Fibroblast of skin of left biceps (primary cell): ENCODE measurements at regions not wholly inside any gene's neighbourhood (a gene's known extent, or its start where the extent isn't known, plus 50 kb on each side); places are given as distances from the start of the nearest gene placed in this dataset.
A peak's percentile ranks its signal among the peaks of the same experiment; 100 is the strongest.
"Not testable (repeated sequence)": the region's sequence is repeated elsewhere in the genome, so short reads cannot be mapped to it uniquely, and the experiment has no call there.

ENCODE experiments used
- DNase-seq, 2 experiments: peaks; one replicate each; pipeline ENCODE4 v3.0.0-alpha.2; 2013; ENCODE audit warnings: low read depth in 2 of 2

DNA sequence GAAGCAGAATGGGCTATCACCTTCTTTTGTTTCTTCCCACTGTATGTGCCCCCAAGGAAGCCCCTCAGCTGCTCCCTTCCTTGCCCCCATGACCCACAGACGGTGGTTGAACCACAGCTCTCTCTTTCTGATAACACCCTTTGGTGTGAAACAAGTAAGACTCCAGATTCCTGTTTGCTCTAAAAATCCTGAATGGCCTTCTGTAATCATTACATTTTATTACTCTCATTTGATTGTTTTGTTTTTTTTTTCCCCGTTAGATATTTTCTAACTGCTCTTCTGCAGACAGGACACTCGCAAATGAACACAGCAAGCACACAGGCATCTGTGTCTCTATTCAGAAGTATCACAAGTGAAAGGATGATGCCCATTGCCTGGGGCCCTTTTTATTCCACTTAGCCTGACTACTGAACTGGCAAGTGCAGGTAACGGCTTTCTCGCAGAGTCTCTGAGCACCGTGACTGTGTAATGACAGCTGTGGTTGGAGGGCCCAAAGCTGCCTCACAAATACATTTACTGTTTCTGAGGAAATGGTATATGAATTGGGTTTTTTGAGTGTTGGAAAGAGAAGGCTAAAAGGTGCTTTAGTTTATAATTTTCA is 59.3 kb downstream of the OXGR1 start:
- DNase-seq = no peak

DNA sequence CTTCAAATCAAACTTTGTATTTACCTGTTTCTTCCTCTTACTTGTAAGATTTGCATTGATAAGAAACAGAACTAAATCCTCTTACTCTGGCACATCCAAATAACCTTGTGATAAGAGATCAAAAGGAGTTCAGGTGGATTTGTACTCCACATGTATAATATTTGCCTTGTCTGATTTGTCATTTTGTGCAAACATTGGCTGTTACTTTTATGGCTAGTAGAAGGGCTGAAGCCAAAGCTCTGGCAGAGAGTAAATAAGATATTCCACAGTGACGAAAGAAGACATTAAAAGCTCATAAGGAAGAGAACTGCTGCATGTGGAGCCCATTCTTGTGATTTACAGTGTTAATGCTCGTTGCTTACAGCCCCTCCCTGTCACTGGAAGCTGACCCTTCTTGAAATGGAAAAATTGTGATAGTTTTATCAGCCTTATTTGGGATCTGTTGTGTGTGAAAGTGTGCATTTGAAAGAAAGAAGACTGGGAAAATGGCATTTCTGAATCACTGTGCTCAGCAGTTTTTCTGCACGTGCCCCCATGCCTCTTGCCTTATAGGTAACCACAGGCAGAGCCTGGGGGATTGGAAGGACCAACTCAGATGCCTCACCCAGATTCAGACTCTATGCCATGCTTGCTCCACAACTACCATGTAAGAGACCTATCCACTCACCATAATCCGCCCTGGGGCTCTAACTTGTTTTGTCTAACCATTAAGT is 68.2 kb downstream of the OXGR1 start:
- no peak for DNase-seq

GRCh38 chr13:96925477-96925876 is 68.8 kb downstream of the OXGR1 start:
- no peak for DNase-seq

GRCh38 chr13:96918861-96919631 is 75.2 kb downstream of the OXGR1 start:
- DNase-seq = not testable (repeated sequence)

DNA sequence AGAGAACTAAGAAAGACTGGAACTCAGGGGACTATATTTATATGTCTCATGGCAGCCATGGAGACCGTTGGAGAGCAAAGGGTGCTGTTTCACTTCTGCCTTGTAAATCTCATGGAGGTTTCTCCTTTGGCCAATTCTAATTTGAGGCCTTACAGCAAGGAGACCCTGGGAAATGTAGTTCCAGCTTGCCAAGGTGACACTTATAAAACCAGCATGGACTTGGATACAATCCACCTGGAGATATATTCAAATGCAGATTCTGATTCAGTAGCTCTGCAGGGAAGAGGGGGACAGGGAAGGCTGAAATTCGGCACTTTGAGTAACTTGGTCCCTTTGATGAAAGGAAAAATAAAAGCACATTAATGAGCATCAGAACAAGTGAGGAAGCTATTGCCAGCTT is 90.0 kb downstream of the OXGR1 start:
- no peak for DNase-seq

GRCh38 chr13:96903085-96903484 is 91.2 kb downstream of the OXGR1 start:
- DNase-seq = no peak

GRCh38 chr13:96900986-96901385 is 93.3 kb downstream of the OXGR1 start:
- DNase-seq = no peak

DNA sequence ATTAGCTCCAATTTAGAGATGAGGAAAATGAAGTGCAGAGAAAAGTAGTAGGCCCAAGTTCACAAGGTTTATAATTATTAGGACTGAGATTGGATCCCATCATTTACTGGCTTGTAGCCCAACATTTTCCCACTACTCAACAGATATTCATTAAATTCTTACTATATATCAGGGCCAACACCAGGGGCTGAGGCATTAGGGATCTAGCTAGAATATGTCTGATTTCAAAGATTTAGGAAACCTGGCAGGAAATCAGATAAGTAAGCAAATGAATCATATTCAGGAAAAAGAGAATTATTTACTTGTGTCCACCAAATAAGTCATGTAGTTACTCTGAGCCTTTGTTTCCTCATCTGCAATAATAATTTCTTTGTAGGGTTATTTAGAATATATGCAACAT is 94.3 kb downstream of the OXGR1 start:
- DNase-seq = no peak

- DNase-seq = no peak
Observed at GRCh38 chr13:96898646-96899254, 95.5 kb downstream of the OXGR1 start.

GRCh38 chr13:96898212-96898611 is 96.1 kb downstream of the OXGR1 start:
- peak; percentile 48 to 52 for DNase-seq
